GM12891 (cell line): ENCODE measurements at regions not wholly inside any gene's neighbourhood (a gene's known extent, or its start where the extent isn't known, plus 50 kb on each side); places are given as distances from the start of the nearest gene placed in this dataset.
"Not testable (repeated sequence)": the region's sequence is repeated elsewhere in the genome, so short reads cannot be mapped to it uniquely, and the experiment has no call there.

Source experiments
- DNase-seq: peaks from one replicate; pipeline ENCODE4 v3.0.0; 2011; ENCODE audit warnings: low spot score; ENCODE audit not compliant: insufficient read length
- FAIRE-seq: peaks from 2 replicates; lab custom pipeline; 2011; peaks lifted over from hg19 to GRCh38; lab: Jason Lieb, UNC
- PAX5 ChIP-seq: IDR thresholded peaks from 2 replicates; pipeline ENCODE4 v1.6.1; 2011; ENCODE audit warnings: low read length, moderate library complexity, mild to moderate bottlenecking; ENCODE audit not compliant: insufficient read depth, severe bottlenecking
- POLR2A ChIP-seq: IDR thresholded peaks from 2 replicates; pipeline ENCODE4 v1.6.1; 2011; ENCODE audit warnings: low read depth, low read length, control low read depth
- POLR2AphosphoS5 ChIP-seq: IDR thresholded peaks from 2 replicates; pipeline ENCODE4 v1.6.1; 2011; ENCODE audit warnings: low read depth, low read length, control low read depth
- POU2F2 ChIP-seq: IDR thresholded peaks from 2 replicates; pipeline ENCODE4 v1.6.1; 2011; ENCODE audit warnings: low read depth, mild to moderate bottlenecking, control low read depth, low read length, moderate library complexity
- SPI1 ChIP-seq: IDR thresholded peaks from 2 replicates; pipeline ENCODE4 v1.6.1; 2011; ENCODE audit warnings: low read depth, low read length, control low read depth
- TAF1 ChIP-seq: IDR thresholded peaks from 2 replicates; pipeline ENCODE4 v1.6.1; 2011; ENCODE audit warnings: low read depth, low read length, control low read depth

DNA sequence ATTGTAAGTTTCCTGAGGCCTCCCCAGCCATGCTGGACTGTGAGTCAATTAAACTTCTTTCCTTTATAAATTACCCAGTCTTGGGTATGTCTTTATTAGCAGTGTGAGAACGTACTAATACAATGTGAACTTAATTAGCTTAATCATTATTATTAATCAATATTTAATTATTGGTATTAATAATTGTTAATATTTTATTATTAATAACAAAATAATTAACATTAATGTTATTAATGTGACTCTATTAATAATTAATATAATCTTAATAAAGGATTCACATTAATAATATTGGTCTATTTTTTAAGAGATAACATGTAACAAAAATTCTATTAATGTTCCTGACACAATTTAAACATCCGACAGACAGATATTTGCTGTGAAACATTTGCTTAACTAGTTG lies 164.9 kb upstream of the ATF7IP start:
- TF ChIP-seq POLR2A, result no peak
- no peak for TF ChIP-seq PAX5
- TF ChIP-seq POU2F2, result no peak
- TF ChIP-seq SPI1, result no peak
- TF ChIP-seq POLR2AphosphoS5, result no peak
- FAIRE-seq (no peak), DNase-seq (no peak)

DNA sequence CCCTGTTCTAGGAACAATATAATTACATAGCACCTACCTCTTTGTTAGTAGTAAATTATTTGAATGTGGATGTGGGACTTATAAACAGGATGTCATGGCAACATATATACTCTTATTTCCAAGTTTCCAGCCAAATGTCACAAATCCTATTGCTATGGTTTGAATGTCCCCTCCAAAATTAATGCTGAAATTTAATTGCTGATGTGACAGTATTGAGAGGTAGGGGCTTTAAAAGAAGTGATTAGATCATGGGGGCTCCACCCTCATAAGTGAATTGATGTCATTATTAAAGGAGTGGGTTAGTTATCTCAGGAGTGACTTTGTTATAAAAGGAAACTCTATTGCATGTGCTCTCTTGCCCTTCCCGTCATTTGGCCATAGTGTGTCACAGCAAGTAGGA lies 164.2 kb upstream of the ATF7IP start:
- FAIRE-seq (no peak), DNase-seq (no peak)
- no peak for TF ChIP-seq TAF1
- no peak for TF ChIP-seq SPI1
- TF ChIP-seq PAX5, result no peak
- no peak for TF ChIP-seq POLR2AphosphoS5
- TF ChIP-seq POU2F2, result no peak

DNA sequence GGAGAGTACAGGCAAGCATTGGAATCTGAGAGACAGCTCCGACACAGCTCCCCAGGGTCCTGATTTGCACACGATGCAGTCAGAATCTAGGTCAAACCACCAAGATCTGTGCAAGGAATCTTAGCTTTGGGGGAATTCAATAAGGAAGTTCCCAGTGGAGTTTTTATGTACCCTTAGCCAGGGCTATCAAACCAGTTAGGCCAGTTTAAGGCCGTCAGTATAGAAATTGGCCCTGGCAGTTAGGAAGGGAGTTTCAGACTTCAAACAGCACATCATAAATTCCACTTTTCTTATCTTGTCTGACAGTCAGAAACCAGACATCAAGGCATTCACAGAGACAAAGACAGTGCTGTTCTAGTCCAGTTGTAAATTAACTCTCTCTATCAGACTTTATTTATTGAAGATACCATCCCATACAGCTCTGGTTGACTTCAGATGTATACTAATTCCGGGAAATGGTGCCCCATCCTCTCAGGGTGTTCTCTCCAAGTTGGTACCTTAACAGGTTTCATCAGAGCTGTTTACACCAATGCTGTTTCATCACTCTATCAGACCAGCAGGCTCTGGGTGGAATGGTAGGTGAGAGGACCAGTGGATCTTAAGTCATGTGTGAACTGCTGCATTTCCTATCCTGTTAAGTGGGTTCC lies 157.5 kb upstream of the ATF7IP start:
- DNase-seq (no peak), FAIRE-seq (peak; percentile 26)
- TF ChIP-seq SPI1 (no peak), POLR2A (no peak), PAX5 (no peak), TAF1 (no peak), POLR2AphosphoS5 (no peak), POU2F2 (no peak)

GRCh38 chr12:14211947-14212387 lies 153.5 kb upstream of the ATF7IP start:
- TF ChIP-seq POU2F2 (no peak), PAX5 (no peak), POLR2A (no peak), SPI1 (no peak), POLR2AphosphoS5 (no peak), TAF1 (no peak)
- FAIRE-seq (no peak), DNase-seq (no peak)

DNA sequence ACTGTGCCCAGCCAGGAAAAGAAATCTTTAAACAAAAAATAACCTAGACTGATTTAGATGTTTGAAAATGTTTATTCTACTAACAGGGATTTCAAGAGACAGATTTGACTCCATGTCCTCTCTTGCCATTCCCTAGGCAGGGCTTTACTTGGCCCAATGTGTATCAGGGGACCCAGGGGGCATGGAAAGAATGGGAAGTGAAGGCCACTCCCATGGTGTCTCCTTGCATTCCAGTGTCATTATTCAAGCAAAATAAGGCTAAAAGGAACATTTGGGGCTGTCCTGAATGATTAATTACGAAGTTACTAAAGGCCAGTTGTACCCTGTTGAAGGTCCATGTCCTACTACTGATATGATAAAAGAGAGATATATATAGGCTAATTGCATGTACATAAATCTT lies 151.9 kb upstream of the ATF7IP start:
- TF ChIP-seq SPI1, result no peak
- TF ChIP-seq POLR2A, result no peak
- TF ChIP-seq PAX5, result no peak
- DNase-seq (no peak), FAIRE-seq (no peak)

- TF ChIP-seq POLR2A (no peak), POLR2AphosphoS5 (no peak), POU2F2 (no peak), PAX5 (no peak), SPI1 (no peak), TAF1 (no peak)
- no peak for FAIRE-seq
- no peak for DNase-seq
Measured at GRCh38 chr12:14214495-14214894, 151.0 kb upstream of the ATF7IP start.

- FAIRE-seq, DNase-seq: not testable (repeated sequence)
Measured at GRCh38 chr12:14215949-14216348, 149.5 kb upstream of the ATF7IP start.

- no peak for DNase-seq
- no peak for FAIRE-seq
- TF ChIP-seq POLR2AphosphoS5, result no peak
- no peak for TF ChIP-seq TAF1
- TF ChIP-seq SPI1, result no peak
- no peak for TF ChIP-seq POLR2A
- TF ChIP-seq POU2F2, result no peak
- no peak for TF ChIP-seq PAX5
Measured at GRCh38 chr12:14216405-14217294, 148.8 kb upstream of the ATF7IP start.

DNA sequence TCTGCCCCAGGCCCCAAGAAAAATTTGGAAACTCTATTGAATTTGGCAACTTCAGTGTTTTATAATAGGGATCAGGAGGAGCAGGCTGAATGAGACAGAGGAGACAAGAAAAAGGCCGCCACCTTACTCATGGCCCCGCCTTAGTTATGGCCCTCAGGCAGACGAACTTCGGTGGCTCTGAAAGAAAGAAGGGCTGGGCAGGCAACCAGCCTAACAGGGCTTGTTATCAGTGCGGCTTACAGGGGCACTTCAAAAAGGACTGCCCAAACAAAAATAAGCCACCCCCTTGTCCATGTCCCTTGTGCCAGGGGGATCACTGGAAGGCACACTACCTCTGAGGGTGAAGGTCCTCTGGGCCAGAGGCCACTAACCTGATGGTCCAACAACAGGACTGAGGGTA lies 146.3 kb upstream of the ATF7IP start:
- FAIRE-seq (no peak), DNase-seq (no peak)

DNA sequence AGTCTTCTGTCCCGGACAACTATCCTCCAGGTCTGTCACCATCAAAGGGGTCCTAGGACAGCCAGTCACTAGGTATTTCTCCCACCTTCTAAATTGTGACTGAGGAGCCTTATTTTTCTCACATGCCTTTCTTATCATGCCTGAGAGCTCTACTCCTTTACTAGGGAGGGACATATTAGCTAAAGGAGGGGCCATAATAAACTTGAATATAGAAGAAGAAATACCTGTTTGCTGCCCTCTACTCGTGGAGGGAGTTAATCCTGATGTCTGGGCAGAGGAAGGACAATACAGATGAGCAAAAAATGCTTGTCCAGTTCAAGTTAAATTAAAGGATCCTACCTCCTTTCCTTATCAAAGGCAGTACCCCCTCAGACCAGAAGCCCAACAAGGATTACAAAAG lies 145.8 kb upstream of the ATF7IP start:
- not testable (repeated sequence) for FAIRE-seq, DNase-seq

More for the DNA sequence above, 146.3 kb upstream of the ATF7IP start:
- TF ChIP-seq POLR2A (no peak), SPI1 (no peak)
